ENCODE measurements at regions not wholly inside any gene's neighbourhood (a gene's known extent, or its start where the extent isn't known, plus 50 kb on each side); places are given as distances from the start of the nearest gene placed in this dataset.

DNA sequence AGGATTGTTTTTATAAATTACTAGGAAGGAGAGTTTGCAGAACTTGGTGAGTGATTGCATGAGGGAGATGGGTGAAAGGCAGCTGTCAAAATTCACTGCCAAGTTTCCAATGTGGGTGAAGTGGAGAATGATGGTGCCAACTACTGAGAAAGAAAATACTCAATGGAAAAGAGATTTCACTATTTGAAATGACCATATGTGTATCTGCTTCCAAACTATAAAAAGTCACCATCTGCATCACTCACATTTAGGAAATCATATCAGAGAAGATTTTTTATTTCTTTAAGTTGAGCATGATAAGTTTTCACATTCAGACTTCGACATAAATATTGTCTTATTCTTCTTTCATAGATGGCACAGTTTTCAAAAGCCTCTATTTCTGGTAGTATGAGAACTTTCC is 570.0 kb upstream of the DSEL start:
- TF ChIP-seq EZH2 (IDR thresholded peaks at IDR 0.05; ENCODE audit: low read depth) = no peak
- TF ChIP-seq, protein P1, sequence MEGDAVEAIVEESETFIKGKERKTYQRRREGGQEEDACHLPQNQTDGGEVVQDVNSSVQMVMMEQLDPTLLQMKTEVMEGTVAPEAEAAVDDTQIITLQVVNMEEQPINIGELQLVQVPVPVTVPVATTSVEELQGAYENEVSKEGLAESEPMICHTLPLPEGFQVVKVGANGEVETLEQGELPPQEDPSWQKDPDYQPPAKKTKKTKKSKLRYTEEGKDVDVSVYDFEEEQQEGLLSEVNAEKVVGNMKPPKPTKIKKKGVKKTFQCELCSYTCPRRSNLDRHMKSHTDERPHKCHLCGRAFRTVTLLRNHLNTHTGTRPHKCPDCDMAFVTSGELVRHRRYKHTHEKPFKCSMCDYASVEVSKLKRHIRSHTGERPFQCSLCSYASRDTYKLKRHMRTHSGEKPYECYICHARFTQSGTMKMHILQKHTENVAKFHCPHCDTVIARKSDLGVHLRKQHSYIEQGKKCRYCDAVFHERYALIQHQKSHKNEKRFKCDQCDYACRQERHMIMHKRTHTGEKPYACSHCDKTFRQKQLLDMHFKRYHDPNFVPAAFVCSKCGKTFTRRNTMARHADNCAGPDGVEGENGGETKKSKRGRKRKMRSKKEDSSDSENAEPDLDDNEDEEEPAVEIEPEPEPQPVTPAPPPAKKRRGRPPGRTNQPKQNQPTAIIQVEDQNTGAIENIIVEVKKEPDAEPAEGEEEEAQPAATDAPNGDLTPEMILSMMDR (conservative IDR thresholded peaks at IDR 0.05) = no peak
